Erythroblast (primary cell): ENCODE measurements at regions not wholly inside any gene's neighbourhood (a gene's known extent, or its start where the extent isn't known, plus 50 kb on each side); places are given as distances from the start of the nearest gene placed in this dataset.

Source experiments
- GATA1 ChIP-seq: IDR thresholded peaks from 2 replicates; pipeline ENCODE4 v1.6.1; 2011; ENCODE audit warnings: low read depth, mild to moderate bottlenecking, control low read depth, low read length, moderate library complexity
- POLR2A ChIP-seq: IDR thresholded peaks from 2 replicates; pipeline ENCODE4 v1.6.1; 2011; ENCODE audit warnings: mild to moderate bottlenecking, low read length

- TF ChIP-seq POLR2A (no peak), GATA1 (no peak)
These were observed 341.0 kb downstream of the SEC14L1 start for GRCh38 chr17:77481476-77482374.
